Neuronal stem cell (in vitro differentiated cells): ENCODE measurements at regions not wholly inside any gene's neighbourhood (a gene's known extent, or its start where the extent isn't known, plus 50 kb on each side); places are given as distances from the start of the nearest gene placed in this dataset.

ENCODE experiments used
- DNase-seq: peaks from one replicate; pipeline ENCODE4 v3.0.0-alpha.2; 2013; ENCODE audit warnings: low spot score
- H2AFZ ChIP-seq: one replicate; pipeline ENCODE4 v1.6.1; 2013; ENCODE audit warnings: mild to moderate bottlenecking, low read length, inconsistent platforms
- H2AK5ac ChIP-seq: 2 replicates; pipeline ENCODE4 v1.6.1; 2013; ENCODE audit warnings: low read depth, mild to moderate bottlenecking, inconsistent platforms, low read length, moderate library complexity, mixed read lengths
- H2BK120ac ChIP-seq: 2 replicates; pipeline ENCODE4 v1.6.1; 2013; ENCODE audit warnings: low read depth, mild to moderate bottlenecking, inconsistent platforms, low read length, moderate library complexity, mixed read lengths
- H2BK12ac ChIP-seq: one replicate; pipeline ENCODE4 v1.6.1; 2013; ENCODE audit warnings: low read length, inconsistent platforms
- H2BK15ac ChIP-seq: 2 replicates; pipeline ENCODE4 v1.6.1; 2013; ENCODE audit warnings: mild to moderate bottlenecking, low read length, inconsistent platforms, mixed read lengths
- H2BK5ac ChIP-seq: one replicate; pipeline ENCODE4 v1.6.1; 2013; ENCODE audit warnings: inconsistent platforms, mild to moderate bottlenecking, low read length, moderate library complexity
- H3K14ac ChIP-seq: one replicate; pipeline ENCODE4 v1.6.1; 2013; ENCODE audit warnings: low read length, inconsistent platforms
- H3K18ac ChIP-seq: 2 replicates; pipeline ENCODE4 v1.6.1; 2013; ENCODE audit warnings: low read length, inconsistent platforms
- H3K23ac ChIP-seq: 2 replicates; pipeline ENCODE4 v1.6.1; 2013; ENCODE audit warnings: low read depth, mild to moderate bottlenecking, mixed read lengths, low read length, inconsistent platforms; ENCODE audit not compliant: poor library complexity
- H3K27ac ChIP-seq: replicated peaks from 3 replicates; pipeline ENCODE4 v1.5.1; 2013; ENCODE audit warnings: low read length, inconsistent platforms
- H3K27me3 ChIP-seq, 3 experiments: 2 replicates each; pipeline ENCODE4 v1.6.1; 2013; ENCODE audit warnings: low read length in 3 of 3, mild to moderate bottlenecking in 2 of 3, inconsistent platforms in 1 of 3, low read depth in 1 of 3, mixed read lengths in 1 of 3, moderate library complexity in 1 of 3; ENCODE audit not compliant: control insufficient read depth in 3 of 3, insufficient read depth in 3 of 3
- H3K36me3 ChIP-seq, 2 donors: replicated peaks in 1 of 2; 2 replicates each; pipeline ENCODE4 v1.6.1; 2013; ENCODE audit warnings: low read length in 2 of 2; ENCODE audit not compliant: control insufficient read depth in 2 of 2, insufficient read depth in 2 of 2
- H3K4ac ChIP-seq: 2 replicates; pipeline ENCODE4 v1.6.1; 2013; ENCODE audit warnings: inconsistent platforms, mild to moderate bottlenecking, low read length, moderate library complexity
- H3K4me1 ChIP-seq, 2 donors: 1 replicate in 1 of 2; 2 replicates in 1 of 2; pipeline ENCODE4 v1.6.1; 2013; ENCODE audit warnings: low read length in 2 of 2, low read depth in 1 of 2; ENCODE audit not compliant: control insufficient read depth in 2 of 2, insufficient read depth in 1 of 2
- H3K4me2 ChIP-seq: one replicate; pipeline ENCODE4 v1.6.1; 2013; ENCODE audit warnings: mild to moderate bottlenecking, low read length, inconsistent platforms; ENCODE audit not compliant: insufficient read depth, poor library complexity, severe bottlenecking
- H3K4me3 ChIP-seq, 2 donors: 2 replicates each; pipeline ENCODE4 v1.5.1; 2013; ENCODE audit warnings: low read length in 2 of 2, mild to moderate bottlenecking in 2 of 2, inconsistent platforms in 1 of 2, moderate library complexity in 1 of 2
- H3K79me1 ChIP-seq: one replicate; pipeline ENCODE4 v1.6.1; 2013; ENCODE audit warnings: low read depth, mild to moderate bottlenecking, inconsistent platforms, low read length, moderate library complexity
- H3K9ac ChIP-seq: one replicate; pipeline ENCODE4 v1.6.1; 2013; ENCODE audit warnings: mild to moderate bottlenecking, low read depth, low read length, inconsistent platforms; ENCODE audit not compliant: poor library complexity
- H3K9me3 ChIP-seq, 2 donors: replicated peaks in 1 of 2; 2 replicates each; pipeline versions ENCODE3 to v1.6.1; 2013; ENCODE audit warnings: low read length in 2 of 2, mild to moderate bottlenecking in 2 of 2, inconsistent platforms in 1 of 2, low read depth in 1 of 2, mixed read lengths in 1 of 2, moderate library complexity in 1 of 2; ENCODE audit not compliant: control insufficient read depth in 2 of 2, insufficient read depth in 1 of 2
- H4K8ac ChIP-seq: one replicate; pipeline ENCODE4 v1.6.1; 2013; ENCODE audit warnings: low read depth, mild to moderate bottlenecking, inconsistent platforms, low read length, moderate library complexity
- H4K91ac ChIP-seq: one replicate; pipeline ENCODE4 v1.6.1; 2013; ENCODE audit warnings: low read length, low read depth, mild to moderate bottlenecking, inconsistent platforms; ENCODE audit not compliant: poor library complexity
- WGBS, 2 donors: extraction: QIAGEN DNeasy Blood & Tissue Kit; methylation state at CpG; one replicate each; pipeline ENCODE4 v1.1.7; 2013; ENCODE audit warnings: missing lambda C conversion rate in 2 of 2, mixed read lengths in 1 of 2; ENCODE audit not compliant: insufficient read length in 2 of 2, insufficient replicate concordance in 1 of 2; ENCODE audit errors: extremely low coverage in 2 of 2; 5-methylcytosine and 5-hydroxymethylcytosine counted together

DNA sequence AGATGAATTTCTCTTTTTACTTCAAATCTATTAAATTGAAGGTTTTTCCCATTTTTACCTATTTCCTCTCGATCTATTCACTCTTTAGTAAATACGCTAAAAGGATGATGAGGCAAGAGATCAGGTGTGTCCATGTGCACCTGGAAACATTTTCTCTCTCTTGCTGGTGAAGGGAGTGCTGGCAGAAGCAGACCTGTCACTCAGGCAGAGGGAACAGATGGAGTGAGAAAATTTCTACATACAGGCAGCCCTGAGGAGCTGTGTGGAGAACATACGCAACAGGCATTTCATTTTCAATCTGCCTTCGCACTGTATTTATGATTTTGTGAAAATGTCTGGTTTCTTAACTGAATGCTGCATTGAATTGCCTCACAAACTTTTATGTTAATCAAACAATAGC lies 249.5 kb downstream of the GPM6A start:
- no peak overlapping the region for H3K23ac ChIP-seq
- WGBS, 2 donors, result no CpG with 5 or more reads among the region's 4 CpGs
- no peaks in the 10 kb centered on the region for H3K36me3 ChIP-seq

More for the DNA sequence above, 249.5 kb downstream of the GPM6A start:
- Histone ChIP-seq H3K14ac (no peak overlapping the region), H4K91ac (no peak overlapping the region), H2AFZ (no peak overlapping the region), H2AK5ac (no peak overlapping the region), H3K79me1 (no peaks in the 10 kb centered on the region), H2BK12ac (no peak overlapping the region), H3K9ac (no peak overlapping the region), H2BK120ac (no peak overlapping the region), H3K4me2 (no peak overlapping the region), H3K4ac (no peak overlapping the region), H3K27me3 (no peaks in the 10 kb centered on the region), H3K27ac (no peak overlapping the region), H3K18ac (no peak overlapping the region), H2BK5ac (no peak overlapping the region), H3K9me3 (no peaks in the 10 kb centered on the region), H4K8ac (no peak overlapping the region), H3K4me3 (no peak overlapping the region), H3K4me1 (peaks cover 0 to 5% of the 10 kb centered on the region in 2 donors), H2BK15ac (no peak overlapping the region)
- no peak for DNase-seq
